Ishikawa (cell line): ENCODE measurements at regions not wholly inside any gene's neighbourhood (a gene's known extent, or its start where the extent isn't known, plus 50 kb on each side); places are given as distances from the start of the nearest gene placed in this dataset.

Experiments used
- CEBPB ChIP-seq: IDR thresholded peaks from 2 replicates; pipeline ENCODE4 v1.6.1; 2012
- CREB1 ChIP-seq: IDR thresholded peaks from 2 replicates; pipeline ENCODE4 v1.6.1; 2012; ENCODE audit warnings: low read depth
- EGR1 ChIP-seq: IDR thresholded peaks from 2 replicates; pipeline ENCODE4 v1.6.1; 2012
- EP300 ChIP-seq: IDR thresholded peaks from 2 replicates; pipeline ENCODE4 v1.6.1; 2012; ENCODE audit warnings: borderline replicate concordance
- FOXM1 ChIP-seq: IDR thresholded peaks from 2 replicates; pipeline ENCODE4 v1.6.1; 2012; ENCODE audit warnings: low read depth, borderline replicate concordance
- NFIC ChIP-seq: IDR thresholded peaks from 2 replicates; pipeline ENCODE4 v1.6.1; 2012
- RAD21 ChIP-seq: IDR thresholded peaks from 2 replicates; pipeline ENCODE4 v1.6.1; 2012; ENCODE audit warnings: low read depth
- REST ChIP-seq: IDR thresholded peaks from 2 replicates; pipeline ENCODE4 v1.6.1; 2012; ENCODE audit warnings: low read depth, mild to moderate bottlenecking
- TAF1 ChIP-seq: IDR thresholded peaks from 2 replicates; pipeline ENCODE4 v1.6.1; 2012; ENCODE audit warnings: low read depth, mild to moderate bottlenecking
- TCF12 ChIP-seq: IDR thresholded peaks from 2 replicates; pipeline ENCODE4 v1.6.1; 2012; ENCODE audit warnings: low read depth
- TEAD4 ChIP-seq: IDR thresholded peaks from 2 replicates; pipeline ENCODE4 v1.6.1; 2012
- YY1 ChIP-seq: IDR thresholded peaks from 2 replicates; pipeline ENCODE4 v1.6.1; 2012; ENCODE audit warnings: low read depth
- ZBTB7A ChIP-seq: IDR thresholded peaks from 2 replicates; pipeline ENCODE4 v1.6.1; 2012; ENCODE audit warnings: low read depth
- TF ChIP-seq, protein P1 (sequence below): IDR thresholded peaks from 2 replicates; pipeline ENCODE4 v1.6.1; 2012
- TF ChIP-seq, protein P2 (sequence below): IDR thresholded peaks from 2 replicates; pipeline ENCODE4 v1.6.1; 2012

DNA sequence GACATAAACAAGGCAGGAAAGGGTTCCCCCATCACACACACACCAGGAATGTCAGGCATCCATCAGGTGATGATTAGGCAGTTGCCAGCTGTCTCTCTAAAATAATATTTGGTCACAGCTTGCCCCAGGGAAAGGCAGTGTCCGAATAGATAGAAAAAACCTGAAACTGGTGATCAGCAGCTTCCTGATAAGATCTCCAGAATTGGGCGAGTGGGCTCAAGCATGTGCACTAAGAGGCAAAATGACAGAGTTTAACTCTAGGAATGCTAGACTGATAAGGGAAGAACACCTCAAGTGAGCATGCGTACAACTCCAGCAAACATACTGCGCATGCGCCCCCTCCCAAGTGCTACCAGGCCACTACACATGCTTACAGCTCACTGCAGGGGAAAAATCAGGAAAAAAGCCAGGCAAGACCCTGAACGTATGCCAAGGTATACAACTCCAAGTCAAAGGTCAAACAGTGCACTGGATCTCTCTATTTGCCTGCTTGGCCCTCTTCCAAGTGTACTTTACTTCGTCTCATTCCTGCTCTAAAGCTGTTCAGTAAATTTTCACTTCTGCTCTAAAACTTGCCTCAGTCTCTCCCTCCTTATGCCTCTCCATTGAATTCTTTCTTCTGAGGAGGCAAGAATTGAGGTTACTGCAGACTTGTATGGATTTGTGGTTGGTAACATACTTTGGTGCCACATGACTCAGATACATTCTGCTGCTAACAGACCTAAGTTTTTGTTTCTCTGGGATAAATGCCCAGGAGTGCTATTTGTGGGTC is 73.5 kb upstream of the VASH1 start:
- TF ChIP-seq REST, result no peak
- no peak for TF ChIP-seq RAD21
- no peak for TF ChIP-seq FOXM1
- TF ChIP-seq CEBPB, result no peak
- no peak for TF ChIP-seq YY1
- TF ChIP-seq EP300, result no peak
- TF ChIP-seq, protein P1, sequence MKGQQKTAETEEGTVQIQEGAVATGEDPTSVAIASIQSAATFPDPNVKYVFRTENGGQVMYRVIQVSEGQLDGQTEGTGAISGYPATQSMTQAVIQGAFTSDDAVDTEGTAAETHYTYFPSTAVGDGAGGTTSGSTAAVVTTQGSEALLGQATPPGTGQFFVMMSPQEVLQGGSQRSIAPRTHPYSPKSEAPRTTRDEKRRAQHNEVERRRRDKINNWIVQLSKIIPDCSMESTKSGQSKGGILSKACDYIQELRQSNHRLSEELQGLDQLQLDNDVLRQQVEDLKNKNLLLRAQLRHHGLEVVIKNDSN, result no peak
- TF ChIP-seq EGR1, result no peak
- TF ChIP-seq TEAD4, result no peak
- TF ChIP-seq ZBTB7A, result no peak
- TF ChIP-seq CREB1, result no peak
- TF ChIP-seq, protein P2, sequence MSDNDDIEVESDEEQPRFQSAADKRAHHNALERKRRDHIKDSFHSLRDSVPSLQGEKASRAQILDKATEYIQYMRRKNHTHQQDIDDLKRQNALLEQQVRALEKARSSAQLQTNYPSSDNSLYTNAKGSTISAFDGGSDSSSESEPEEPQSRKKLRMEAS, result no peak
- TF ChIP-seq TCF12, result no peak
- no peak for TF ChIP-seq NFIC
- no peak for TF ChIP-seq TAF1

DNA sequence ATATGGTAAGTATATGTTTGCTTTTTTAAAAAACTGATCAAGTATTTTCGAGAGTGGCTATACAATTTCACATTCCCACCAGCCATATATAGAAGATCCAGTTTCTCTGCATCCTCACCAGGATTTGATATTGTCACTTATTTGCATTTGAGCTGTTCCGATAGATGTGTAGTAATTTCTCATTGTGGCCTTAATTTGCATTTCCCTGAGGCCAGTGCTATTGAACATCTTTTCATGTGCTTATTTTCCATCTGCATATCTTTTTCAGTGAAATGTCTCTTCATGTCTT is 72.9 kb upstream of the VASH1 start:
- no peak for TF ChIP-seq TAF1
- TF ChIP-seq TEAD4, result no peak
- TF ChIP-seq ZBTB7A, result no peak
- TF ChIP-seq CEBPB, result no peak
- no peak for TF ChIP-seq RAD21
- TF ChIP-seq EGR1, result no peak
- TF ChIP-seq CREB1, result no peak
- no peak for TF ChIP-seq NFIC
- TF ChIP-seq REST, result no peak
- no peak for TF ChIP-seq EP300
- TF ChIP-seq, protein P1, result no peak
- TF ChIP-seq, protein P2, result no peak
- TF ChIP-seq FOXM1, result no peak
- TF ChIP-seq YY1, result no peak

DNA sequence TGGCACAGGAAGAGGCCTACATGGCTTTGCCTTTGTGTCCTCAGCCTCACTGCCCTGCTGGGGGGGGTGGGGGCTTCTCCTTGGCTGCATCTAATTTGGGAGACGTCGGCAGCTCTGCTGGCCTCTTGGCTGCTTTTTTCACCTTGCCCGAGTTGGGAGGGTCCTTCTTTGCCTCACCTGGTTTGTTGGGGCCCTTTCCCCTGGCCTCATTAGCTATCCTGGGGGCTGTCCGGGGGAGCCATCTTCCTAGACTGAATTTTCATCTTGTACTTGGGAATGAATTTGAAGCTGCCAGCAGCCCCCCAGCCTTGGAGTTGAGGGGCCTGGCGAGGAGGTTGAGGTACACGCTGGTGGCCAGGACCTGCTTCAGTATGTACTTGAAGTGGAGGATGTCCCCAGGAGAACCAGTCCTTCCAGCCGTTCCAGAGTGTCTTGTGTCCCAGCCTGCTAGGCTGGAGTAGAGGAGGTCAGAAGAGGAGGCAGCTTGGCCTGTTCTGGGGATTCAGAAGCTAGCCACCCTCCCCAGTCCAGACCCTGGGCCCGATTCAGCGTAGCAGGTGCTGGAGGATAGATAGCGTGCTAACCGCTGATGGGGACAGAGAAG is 70.7 kb upstream of the VASH1 start:
- TF ChIP-seq TEAD4 (no peak), CREB1 (no peak), REST (no peak), EGR1 (no peak)
- TF ChIP-seq, protein P1, result no peak
- TF ChIP-seq, protein P2, result no peak

- TF ChIP-seq TCF12 (no peak), NFIC (no peak), TAF1 (no peak), FOXM1 (no peak)
Observed at GRCh38 chr14:76694106-76694505, 67.2 kb upstream of the VASH1 start.
